ENCODE measurements at regions not wholly inside any gene's neighbourhood (a gene's known extent, or its start where the extent isn't known, plus 50 kb on each side); places are given as distances from the start of the nearest gene placed in this dataset.

- TF ChIP-seq POLR2A (IDR thresholded peaks at IDR 0.05; ENCODE audit: low read depth, low read length) (no peak), TAF1 (IDR thresholded peaks at IDR 0.05; ENCODE audit: borderline replicate concordance, low read depth, low read length) (no peak), POLR2AphosphoS5 (IDR thresholded peaks at IDR 0.05; ENCODE audit: low read depth, low read length) (no peak)
Observed at GRCh38 chr3:144053121-144053520, 81.5 kb downstream of the DIPK2A start.
